GM19372 (cell line): ENCODE measurements at regions not wholly inside any gene's neighbourhood (a gene's known extent, or its start where the extent isn't known, plus 50 kb on each side); places are given as distances from the start of the nearest gene placed in this dataset.

Experiments
- ATAC-seq: cut with Tn5 transposase; IDR thresholded peaks from one replicate; pipeline ENCODE4 v1.9.1; 2021; ENCODE audit warnings: mild to moderate bottlenecking, low read depth, moderate library complexity; ENCODE audit not compliant: unreplicated experiment

DNA sequence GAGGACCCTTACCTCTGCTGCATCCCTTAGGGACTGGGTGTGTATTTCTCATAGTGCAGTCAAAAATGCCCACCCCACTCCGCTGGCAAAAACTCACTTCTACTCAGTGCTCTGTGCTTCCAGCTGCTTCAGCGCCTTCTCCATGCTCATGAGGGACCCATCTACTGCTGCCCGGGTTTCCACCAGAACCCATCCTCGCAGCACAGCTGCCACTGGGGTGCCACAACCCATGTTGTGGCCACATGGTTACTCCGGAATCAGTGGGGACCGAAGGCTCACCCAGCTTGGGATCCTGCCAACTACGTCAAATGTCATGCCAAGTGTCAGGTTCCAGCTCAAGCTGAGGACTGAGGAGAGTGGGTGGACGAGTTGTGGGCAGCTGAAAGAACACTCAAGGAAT, 774.2 kb upstream of the EYS start:
- ATAC-seq = no peak

DNA sequence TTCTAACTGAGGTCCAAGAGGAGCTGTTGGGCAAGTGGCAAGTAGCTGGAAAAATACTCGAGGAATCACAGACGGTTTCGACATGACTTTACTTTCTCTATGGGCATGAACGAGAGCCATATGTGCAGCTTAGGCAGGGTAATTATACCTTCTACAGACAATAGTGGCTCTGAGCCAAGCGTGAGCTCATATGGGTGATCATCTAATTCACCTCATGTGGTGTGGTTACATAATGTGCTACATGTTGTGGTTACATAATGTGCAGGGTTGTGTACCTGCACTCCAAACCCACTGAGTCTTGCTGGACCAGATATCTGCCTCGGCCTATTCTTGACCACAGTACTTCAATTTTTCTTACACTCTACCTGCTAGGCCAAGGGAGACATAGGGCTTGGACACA, 771.7 kb upstream of the EYS start:
- ATAC-seq = no peak

DNA sequence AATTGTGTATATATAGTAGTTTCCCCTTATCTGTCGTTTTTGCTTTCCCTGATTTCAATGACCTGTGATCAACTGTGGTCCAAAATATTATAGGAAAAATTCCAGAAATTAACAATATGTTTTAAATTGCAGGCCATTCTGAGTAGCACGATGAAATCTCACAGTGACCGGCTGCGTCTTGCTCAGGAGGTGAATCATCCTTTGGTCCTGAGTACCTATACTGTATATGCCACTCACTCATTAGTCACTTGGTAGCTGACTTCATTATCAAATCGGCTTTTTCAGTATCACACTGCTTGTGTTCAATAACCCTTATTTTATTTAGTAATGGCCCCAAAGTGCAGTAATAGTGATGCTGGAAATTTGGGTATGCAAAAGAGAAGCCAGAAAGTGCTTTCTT, 728.3 kb upstream of the EYS start:
- ATAC-seq = no peak

DNA sequence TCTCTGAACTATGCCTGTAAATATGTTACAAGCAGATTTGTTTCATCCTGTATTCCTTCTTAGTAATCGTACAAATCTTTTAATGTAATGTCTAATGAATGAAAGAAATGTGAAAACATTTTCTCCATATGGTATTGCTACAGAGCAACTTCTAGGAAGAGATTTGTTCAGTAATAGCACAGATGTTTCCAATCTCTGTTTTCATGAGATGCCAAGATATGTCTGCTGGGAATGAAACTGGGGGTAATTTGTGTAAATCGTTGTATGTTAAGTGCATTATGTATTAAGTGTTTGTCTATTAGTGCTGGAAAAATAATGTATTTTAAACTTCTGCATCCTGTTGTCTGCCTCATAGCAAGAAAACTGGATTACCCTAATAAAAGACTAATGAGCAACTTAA, 722.2 kb upstream of the EYS start:
- no peak for ATAC-seq

DNA sequence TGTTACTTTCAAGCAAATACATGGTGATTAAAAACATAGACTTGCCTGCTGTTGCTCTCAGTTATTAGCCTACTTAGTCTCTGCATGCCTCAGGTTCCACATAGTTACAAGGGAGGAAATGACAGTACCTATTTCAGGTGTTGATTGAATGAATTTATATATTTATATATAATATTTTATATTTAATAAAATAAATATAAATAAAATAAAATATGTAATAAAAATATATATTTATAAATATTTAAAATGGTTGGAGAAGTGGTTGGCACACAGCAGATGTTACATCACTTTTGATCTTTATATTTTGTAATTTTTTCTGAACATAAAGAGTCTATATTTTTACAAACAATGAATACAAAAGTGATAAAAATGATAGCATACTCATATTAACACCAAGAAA, 716.0 kb upstream of the EYS start:
- no peak for ATAC-seq

DNA sequence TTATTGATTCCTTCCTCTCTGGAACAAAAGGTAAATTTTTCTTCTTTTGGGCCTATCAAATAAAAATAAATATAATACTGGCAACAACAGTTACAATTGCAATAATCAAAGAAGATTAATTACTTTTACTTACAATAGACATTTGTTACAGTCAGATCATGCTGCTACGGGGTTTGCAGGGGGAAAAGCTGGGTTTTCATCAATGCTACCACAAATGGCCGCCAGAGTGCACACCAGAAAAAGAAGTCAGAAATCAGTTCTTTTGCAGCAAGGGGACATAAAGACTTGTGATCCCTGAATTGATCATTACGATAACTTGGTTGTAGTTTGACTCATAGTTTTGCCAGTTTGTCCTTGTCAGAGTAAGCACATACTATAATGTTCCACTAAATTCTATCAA, 714.5 kb upstream of the EYS start:
- ATAC-seq = no peak

DNA sequence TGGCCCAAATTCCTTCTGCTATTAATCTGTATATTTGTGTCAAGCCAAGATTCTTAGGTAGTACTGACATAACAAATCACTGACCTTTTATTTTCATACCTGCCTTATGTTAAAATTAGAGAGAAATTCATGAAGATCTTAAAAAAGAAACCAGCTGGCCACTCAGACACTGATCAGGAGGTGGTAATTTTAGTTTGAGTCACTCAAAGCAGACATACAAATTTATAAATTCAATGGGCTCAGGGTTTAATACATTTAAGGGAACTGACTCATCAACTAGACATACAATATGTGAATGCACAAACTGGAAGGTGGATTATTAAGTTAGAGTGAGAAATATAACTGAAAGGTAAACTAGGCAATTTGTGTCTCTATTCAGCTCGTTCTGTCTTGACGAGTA, 711.9 kb upstream of the EYS start:
- no peak for ATAC-seq

DNA sequence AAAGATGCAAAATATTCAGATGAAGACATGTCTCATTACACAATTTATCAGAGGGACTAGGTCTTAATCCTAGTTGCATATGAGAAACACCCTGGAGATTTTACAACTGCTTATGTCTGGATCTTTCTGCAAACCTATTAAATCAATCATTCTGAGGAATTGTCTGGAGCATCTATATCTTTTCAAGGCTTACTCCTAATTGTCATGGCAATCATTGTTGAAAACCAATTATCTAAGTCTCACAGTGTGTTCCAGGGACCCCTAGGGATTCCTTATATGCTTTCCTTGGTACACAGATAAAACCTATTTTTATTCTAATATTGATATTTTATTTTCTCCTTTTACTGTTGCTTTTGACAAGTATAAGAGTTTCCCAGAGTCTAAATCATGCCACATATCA, 696.9 kb upstream of the EYS start:
- no peak for ATAC-seq

DNA sequence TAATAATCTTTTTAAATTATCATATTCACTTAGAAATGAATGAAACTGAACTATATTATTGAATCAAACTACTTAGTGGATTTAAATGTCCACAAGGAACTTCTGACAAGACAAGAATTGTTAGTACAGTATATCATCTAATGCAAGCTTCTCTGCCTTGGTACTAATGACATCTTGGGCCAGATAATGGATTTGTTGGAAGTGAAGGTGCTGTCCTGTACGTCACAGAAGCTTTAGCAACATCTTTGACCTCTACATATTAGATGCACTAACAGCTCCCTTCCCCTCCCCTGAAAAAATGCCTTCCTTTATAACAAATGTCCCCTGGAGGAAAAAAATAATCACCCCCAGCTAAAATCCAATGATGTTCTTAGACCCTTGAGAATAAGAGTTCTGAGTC, 695.8 kb upstream of the EYS start:
- no peak for ATAC-seq

DNA sequence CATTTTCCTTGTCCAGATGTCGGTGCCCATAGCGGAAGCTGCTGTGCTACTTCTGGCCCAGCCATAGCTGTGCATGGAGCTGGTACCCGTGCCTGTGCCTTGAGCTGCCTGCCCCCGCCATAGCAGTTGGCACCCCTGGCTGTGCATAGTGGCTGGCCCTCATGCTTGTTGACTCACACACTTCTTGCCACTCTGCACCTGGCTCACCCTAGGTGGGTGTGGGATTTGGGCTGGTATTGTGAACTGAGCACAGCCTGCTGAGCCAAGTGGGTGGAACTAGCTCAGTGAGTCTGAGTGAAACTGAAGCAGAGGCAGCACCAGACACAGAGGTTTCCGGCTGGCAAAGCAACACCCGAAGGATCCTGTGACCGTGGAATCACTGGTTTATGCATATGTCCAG, 689.5 kb upstream of the EYS start:
- no peak for ATAC-seq

DNA sequence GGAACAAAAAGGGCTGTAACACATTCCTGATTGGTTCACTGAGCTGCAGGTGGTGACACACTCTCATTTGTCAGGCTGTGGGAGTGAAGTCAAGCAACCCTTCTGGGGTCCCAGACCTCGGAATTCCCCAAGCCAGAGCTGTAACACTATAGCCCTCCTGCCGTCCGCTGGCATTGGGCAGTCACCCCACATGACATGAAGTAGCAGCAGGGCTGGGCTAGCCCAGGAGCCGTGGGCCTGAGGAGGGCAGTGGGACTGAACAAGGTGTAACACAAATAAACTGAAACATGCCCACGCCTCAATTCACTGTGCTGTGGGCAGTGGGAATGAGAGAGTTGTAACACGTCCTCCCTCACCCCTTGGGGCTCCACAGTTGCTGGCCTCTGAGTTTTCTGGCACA, 689.1 kb upstream of the EYS start:
- no peak for ATAC-seq

DNA sequence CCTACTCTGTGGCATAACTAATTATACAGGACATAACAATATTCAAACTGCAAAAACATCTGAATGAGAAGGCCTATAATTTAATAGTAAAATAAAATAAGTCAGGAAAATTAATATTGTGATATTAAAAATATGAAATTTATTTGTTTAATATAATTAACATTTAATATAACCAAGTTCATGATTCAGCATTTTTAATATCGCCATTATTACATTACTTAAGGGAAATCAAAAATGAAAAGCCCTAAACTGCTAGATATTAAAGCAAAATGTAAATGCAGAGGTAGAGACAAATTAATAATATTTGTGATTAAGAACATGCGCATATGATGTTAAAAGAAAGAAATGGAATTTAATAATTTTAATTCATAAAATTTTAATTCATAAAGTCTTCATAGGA, 683.4 kb upstream of the EYS start:
- no peak for ATAC-seq

DNA sequence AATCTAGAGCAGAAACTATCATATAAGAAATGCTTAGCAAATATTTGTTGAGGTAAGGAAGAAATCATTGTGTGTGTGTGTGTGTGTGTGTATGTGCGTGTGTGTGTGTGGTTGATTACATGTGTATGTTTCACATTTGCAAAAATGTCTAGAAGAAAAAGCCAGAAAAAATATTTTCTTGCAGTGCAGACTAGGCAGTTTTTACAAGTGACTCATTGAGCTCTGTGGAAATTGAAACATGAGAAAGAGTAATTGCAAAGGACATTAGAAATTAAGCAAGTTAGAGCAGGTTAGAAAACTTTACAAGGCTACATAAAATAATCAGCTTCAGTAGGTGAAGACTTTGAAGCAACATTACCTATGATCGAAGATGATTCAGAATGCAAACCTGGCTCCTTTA, 669.0 kb upstream of the EYS start:
- ATAC-seq = no peak

DNA sequence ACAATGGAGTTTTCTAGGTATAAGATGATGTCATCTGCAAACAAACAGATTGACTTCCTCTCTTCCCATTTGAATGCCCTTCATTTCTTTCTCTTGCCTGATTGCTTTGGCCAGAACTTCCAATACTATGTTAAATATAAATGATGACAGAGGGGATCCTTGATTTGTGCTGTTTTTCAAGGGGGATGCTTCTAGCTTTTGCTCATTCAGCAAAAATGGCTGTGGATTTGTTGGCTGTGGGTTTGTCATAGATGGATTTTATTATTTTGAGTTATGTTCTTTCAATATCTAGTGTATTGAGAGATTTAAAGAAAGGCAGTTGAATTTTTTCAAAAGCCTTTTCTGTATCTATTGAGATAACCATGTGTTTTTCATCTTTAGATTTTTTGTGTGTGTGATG, 662.4 kb upstream of the EYS start:
- ATAC-seq = no peak

DNA sequence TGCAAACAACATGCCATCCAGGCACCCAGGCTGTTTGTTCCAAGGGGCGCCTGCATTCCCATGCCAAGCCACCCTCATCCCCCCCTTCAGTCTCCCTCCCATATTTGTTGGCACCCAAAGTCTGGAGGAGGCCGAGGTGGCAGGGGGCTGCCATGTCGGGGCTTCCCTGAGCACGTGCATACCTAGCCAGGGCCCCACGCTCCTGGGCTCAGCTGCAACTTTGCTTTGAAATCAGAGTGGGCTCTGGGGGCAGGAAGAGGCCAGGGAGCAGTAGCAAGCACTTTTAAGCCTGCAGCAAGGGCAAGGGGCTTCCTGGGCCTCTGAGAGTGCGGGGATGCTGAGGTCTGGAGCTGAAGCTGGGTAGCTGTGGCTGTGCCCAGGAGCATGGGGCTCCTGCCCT, 655.9 kb upstream of the EYS start:
- no peak for ATAC-seq

DNA sequence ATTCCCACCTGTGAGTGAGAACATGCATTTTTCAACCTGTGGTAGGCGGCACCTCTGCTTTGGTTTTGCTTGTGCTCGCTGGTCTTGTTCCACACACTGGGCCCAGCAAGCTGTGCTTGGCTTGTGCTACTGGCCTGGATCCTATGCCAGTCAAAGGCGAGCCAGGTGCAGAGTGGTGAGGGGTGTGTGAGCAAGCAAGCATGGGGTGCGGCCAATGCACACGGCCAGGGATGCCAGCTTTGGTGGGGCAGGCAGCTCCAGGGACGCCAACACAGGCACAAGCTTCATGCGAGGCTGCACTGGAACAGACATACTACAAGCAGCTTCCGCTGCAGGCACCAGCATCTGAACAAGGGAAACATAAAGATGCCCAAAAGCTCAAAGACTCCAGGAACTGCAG, 654.9 kb upstream of the EYS start:
- no peak for ATAC-seq

DNA sequence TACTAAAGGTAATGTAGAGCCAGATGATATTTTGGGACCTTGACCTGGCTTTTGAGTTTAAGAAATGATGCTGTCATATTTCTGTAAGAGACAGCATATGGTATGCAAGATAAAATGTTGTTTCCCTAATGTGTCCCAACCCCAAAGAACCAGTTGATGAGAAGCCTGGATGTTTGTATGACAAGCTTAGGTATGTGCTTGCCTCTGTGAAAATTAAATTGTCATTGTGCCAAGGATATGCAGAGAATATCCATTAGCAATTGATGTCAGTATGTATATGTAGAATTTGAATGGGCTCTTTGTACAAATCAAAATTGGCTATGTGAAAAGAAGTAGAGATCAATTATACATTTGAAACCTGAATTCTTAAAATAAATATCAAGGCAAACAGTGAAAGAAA, 650.8 kb upstream of the EYS start:
- ATAC-seq = no peak

DNA sequence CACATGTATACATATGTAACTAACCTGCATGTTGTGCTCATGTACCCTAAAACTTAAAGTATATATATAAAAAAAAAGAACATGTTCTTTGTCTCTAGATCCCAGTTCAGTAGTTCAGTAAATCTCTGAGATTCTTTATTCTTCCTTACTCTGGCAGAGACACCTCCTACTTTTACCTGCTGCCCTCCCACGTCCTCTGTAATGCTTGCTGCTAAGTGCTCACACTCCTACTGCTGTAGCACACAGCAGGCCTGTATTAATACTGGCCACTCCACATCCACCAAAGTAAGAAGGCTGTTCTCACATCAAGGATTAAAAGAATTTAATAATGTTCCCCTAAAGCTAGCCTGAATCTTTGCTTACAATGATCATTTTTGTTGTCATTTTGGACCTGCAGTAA, 648.4 kb upstream of the EYS start:
- no peak for ATAC-seq

DNA sequence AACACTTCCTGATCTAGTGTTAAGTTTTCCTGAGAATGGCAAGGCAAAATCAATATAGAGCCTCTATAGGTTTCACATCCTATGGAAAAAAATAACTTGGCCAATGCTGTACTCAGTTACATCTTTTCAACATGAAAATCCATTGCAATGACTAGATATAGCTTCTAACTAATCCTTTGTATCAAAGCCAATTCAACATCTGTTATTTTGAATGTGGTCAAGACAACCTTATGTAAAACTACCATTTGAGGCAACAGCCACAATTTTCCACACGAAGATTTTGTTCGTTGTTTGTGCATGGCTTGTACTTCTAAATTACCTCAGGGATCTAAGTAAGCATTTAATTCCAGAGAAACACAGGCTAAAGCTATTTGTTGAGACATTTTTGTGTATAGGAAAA, 637.8 kb upstream of the EYS start:
- no peak for ATAC-seq

DNA sequence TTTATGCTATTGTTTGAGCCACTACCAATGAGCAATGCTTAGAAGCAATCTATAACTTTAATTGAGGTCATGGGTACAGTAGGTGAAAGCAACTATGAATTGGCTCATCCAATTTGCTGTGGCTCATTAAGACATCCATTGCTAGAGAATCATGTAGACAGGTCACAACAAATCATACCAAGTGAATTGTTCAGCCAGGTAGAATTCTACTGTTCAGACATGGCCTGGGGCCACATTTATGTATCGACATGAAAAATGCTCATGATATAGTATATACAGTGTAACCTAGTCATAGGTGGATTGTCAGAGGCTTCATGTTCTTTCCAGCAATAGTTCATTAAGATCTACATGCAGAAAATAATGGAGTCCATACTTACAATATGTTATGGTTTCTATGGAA, 633.7 kb upstream of the EYS start:
- no peak for ATAC-seq

DNA sequence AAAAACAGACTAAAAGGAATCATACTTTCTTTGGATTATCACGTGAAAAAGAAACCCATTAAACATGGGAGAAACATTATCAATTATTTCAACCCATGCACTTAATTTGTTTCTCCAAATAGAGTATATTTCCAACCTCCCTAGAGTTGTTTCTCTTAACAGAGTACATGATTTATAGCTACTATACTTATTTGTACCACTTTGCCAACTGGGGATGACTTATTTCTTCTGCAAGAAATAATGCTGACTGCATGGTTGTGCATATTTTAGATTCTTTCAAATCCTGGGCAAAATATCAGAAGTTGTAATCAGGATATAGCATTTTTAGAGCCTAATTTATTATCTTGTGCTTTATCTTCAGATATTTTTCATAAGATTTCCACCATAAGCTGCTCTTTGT, 629.1 kb upstream of the EYS start:
- no peak for ATAC-seq

DNA sequence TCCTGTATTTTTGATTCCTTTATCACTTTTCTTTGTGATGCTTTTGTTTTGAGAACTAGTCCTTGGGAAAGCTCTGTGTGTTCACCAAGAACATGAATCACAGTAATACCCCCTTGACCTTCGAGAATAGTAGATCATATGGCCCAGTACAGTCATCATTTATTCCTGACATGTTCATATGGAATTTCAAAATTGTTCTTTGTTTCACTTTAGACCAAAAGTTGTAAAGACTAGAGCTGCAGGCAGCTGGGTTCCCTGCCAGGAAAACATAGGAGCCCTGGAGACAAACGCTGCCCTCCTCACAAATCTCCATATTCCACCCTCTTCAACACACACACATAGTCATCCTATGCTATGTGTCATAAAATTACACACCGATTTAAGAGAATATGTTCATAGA, 621.2 kb upstream of the EYS start:
- ATAC-seq = no peak

DNA sequence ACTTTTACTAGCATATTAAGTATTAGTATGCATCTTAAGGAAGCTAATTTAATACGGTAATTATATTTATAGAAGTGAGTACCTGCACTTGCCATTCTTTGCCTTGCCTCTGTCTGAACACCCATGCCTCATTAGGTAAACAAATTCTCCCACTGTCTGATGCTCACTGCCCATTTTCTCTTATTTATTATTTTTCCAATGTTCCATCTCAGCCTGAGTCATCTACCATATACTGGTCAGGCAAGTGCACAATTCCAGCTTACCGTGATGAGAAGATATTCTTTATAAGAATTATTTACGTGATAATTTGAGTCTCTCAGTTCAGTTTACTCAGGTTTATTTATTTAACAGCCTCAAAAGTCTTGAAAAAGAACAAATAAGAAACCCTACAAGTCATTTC, 619.2 kb upstream of the EYS start:
- ATAC-seq = no peak

DNA sequence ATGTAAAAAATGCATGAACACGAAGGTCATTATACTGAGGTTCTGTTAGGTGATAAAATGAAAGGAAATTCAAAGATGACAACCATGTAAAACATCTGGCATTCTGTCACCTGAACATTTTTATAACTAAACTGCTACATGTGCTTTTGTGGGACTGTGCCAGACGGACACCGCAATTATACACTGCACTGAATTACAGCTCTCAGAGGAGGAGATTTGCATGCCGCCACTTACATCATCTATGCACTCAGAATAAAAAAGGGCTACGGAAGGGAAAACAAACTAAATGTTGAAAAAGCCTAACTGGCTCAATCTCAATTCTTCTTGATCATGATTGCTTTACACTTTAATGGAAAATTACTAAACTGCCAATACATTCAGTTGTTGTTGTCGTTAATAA, 614.0 kb upstream of the EYS start:
- ATAC-seq = no peak
